Karpas-422 (cell line): ENCODE measurements at regions not wholly inside any gene's neighbourhood (a gene's known extent, or its start where the extent isn't known, plus 50 kb on each side); places are given as distances from the start of the nearest gene placed in this dataset.

Source experiments
- DNase-seq: peaks from one replicate; pipeline ENCODE4 v3.0.0-alpha.2; 2015
- H2AFZ ChIP-seq: fragments of 200-600 bp; sonication (generic); 2 replicates; pipeline ENCODE4 v1.6.1; 2014; ENCODE audit warnings: antibody characterized with exemption, low read length, mixed read lengths
- H3K27ac ChIP-seq: fragments of 200-600 bp; sonication (generic); 2 replicates; pipeline ENCODE4 v1.5.1; 2014; ENCODE audit warnings: mild to moderate bottlenecking, low read length, moderate library complexity
- H3K27me3 ChIP-seq: fragments of 200-600 bp; sonication (generic); 2 replicates; pipeline ENCODE4 v1.6.1; 2014; ENCODE audit warnings: low read length, mixed read lengths
- H3K36me3 ChIP-seq: fragments of 200-600 bp; sonication (generic); 2 replicates; pipeline ENCODE4 v1.6.1; 2014; ENCODE audit warnings: low read length, mixed read lengths; ENCODE audit not compliant: insufficient read depth
- H3K4me1 ChIP-seq: fragments of 200-600 bp; sonication (generic); 2 replicates; pipeline ENCODE4 v1.6.1; 2014; ENCODE audit warnings: mild to moderate bottlenecking, low read length, mixed read lengths
- H3K4me2 ChIP-seq: fragments of 200-600 bp; sonication (generic); 2 replicates; pipeline ENCODE4 v1.6.1; 2014; ENCODE audit warnings: low read length, low read depth, mild to moderate bottlenecking; ENCODE audit not compliant: poor library complexity, severe bottlenecking
- H3K4me3 ChIP-seq: fragments of 200-600 bp; sonication (generic); 2 replicates; pipeline ENCODE4 v1.5.1; 2014; ENCODE audit warnings: mild to moderate bottlenecking, antibody characterized with exemption, low read length, mixed read lengths
- H3K79me2 ChIP-seq: fragments of 200-600 bp; sonication (generic); 2 replicates; pipeline ENCODE4 v1.6.1; 2014; ENCODE audit warnings: mild to moderate bottlenecking, low read length, mixed read lengths
- H3K9ac ChIP-seq: fragments of 200-600 bp; sonication (generic); 2 replicates; pipeline ENCODE4 v1.6.0; 2014; ENCODE audit warnings: low read length
- H3K9me2 ChIP-seq: fragments of 200-600 bp; sonication (generic), shearing (Covaris generic); replicated peaks from 2 replicates; pipeline ENCODE4 v1.6.0; 2014; ENCODE audit warnings: mild to moderate bottlenecking, low read length, moderate library complexity; ENCODE audit not compliant: insufficient read depth
- H3K9me3 ChIP-seq: fragments of 300-700, 200-600 bp; sonication (generic); 2 replicates; pipeline ENCODE4 v1.6.1; 2014; ENCODE audit warnings: low read length, mixed read lengths
- H4K20me1 ChIP-seq: fragments of 200-600 bp; sonication (generic); 2 replicates; pipeline ENCODE4 v1.6.1; 2014; ENCODE audit warnings: mild to moderate bottlenecking, antibody characterized with exemption, low read length, low read depth; ENCODE audit not compliant: insufficient read depth

DNA sequence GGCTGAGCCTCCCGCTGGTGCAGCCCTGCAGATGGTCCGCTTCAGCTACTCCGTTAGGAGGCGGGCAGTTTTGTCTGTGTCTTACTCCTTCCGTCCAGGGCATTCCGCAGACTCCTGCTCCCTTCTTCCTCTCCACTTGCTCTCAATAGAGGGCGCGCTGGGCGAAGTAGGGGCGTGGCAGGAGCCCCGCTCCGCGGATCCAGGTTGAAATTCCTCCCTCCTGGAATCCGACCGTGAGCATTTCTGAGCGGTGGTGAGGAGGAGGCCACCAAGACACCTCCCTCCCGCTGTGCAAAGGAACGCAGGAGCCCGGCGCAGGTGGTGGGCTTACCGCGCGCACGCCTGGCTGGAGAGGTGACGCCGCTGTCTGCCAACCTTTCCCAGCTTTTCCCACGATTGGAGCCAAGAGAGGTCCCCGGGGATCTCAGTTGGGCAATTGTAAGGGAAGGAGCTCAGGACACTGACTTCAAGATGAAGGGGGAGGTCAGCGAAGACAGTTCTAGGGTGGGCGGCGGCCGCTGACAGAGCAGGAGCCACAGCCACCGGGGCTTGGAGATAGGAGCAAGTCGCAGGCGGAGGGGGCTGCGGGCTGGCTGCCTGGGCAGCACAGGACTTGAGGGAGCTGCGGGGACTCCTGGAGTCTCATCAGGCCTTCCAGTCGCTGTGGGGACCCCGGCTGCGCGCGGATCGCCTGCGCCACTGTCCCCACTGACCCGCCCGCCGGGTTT, 1011.3 kb downstream of the XPNPEP1 start:
- Histone ChIP-seq H3K79me2 (no peaks in the 10 kb centered on the region), H4K20me1 (no peaks in the 10 kb centered on the region), H3K27ac (no peak overlapping the region), H3K4me3 (no peak overlapping the region), H3K9me3 (peaks cover 14% of the 10 kb centered on the region), H3K27me3 (no peaks in the 10 kb centered on the region), H3K9me2 (no peaks in the 10 kb centered on the region), H3K4me2 (no peak overlapping the region), H3K36me3 (no peaks in the 10 kb centered on the region), H3K4me1 (no peaks in the 10 kb centered on the region), H2AFZ (no peak overlapping the region), H3K9ac (no peak overlapping the region)
- DNase-seq = no peak

DNA sequence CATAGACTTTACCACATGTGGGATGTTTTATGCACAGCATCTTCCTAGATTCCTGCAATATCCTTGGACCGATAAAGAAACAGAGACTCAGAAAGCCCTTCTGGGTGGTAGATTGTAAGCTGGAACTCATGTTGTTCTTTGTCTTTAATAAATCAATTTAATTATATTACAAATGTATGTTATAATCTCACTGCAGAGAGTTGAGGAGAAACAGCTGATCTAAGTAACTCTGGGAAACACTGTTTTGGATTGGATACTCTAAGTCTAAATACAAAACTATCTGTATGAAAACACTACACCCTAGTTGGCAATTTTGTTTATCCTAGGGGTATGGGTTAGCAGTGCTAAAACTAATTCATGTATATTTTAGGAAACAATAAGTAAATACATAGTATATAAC, 1015.2 kb downstream of the XPNPEP1 start:
- Histone ChIP-seq H3K27ac (no peak overlapping the region), H3K9me2 (no peaks in the 10 kb centered on the region), H4K20me1 (no peaks in the 10 kb centered on the region), H3K4me2 (no peak overlapping the region), H2AFZ (no peak overlapping the region), H3K4me1 (no peaks in the 10 kb centered on the region), H3K4me3 (no peak overlapping the region), H3K9me3 (peaks cover 4% of the 10 kb centered on the region; the same call in 1 of the 2 replicates), H3K9ac (no peak overlapping the region), H3K36me3 (no peaks in the 10 kb centered on the region), H3K27me3 (no peaks in the 10 kb centered on the region), H3K79me2 (no peaks in the 10 kb centered on the region)
- no peak for DNase-seq

GRCh38 chr10:108905821-108906220, 1017.5 kb downstream of the XPNPEP1 start:
- H3K27me3 ChIP-seq = no peaks in the 10 kb centered on the region
- no peaks in the 10 kb centered on the region for H3K9me2 ChIP-seq
- H2AFZ ChIP-seq = no peak overlapping the region
- no peaks in the 10 kb centered on the region for H3K36me3 ChIP-seq
- H3K4me3 ChIP-seq = no peak overlapping the region
- DNase-seq = no peak
- no peaks in the 10 kb centered on the region for H4K20me1 ChIP-seq
- H3K9me3 ChIP-seq = 0 out of 2 replicates have a peak, but pooled peaks cover 4% of the 10 kb centered on the region
- H3K4me2 ChIP-seq = no peak overlapping the region
- H3K4me1 ChIP-seq = no peaks in the 10 kb centered on the region
- no peak overlapping the region for H3K27ac ChIP-seq
- H3K9ac ChIP-seq = no peak overlapping the region
- no peaks in the 10 kb centered on the region for H3K79me2 ChIP-seq

DNA sequence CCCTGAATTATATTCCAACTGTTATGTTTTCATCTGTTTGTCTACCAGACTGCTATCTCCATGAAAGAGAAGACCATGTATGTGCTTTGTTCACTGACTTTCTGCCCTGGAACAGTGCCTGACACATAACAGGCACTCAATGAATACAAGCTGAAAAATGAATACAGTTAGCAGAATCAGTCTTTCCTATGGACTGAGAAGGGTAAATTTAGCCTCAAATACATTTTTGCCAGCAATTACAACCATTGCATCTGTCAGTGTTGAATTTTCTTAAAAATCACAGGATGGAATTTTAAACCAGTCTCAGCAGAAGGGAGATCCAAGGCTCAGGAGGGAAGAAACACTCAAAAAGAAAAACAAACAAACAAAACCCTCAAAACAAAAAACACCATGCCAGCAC, 1018.1 kb downstream of the XPNPEP1 start:
- no peak for DNase-seq
- Histone ChIP-seq H3K9me3 (0 out of 2 replicates have a peak, but pooled peaks cover 4% of the 10 kb centered on the region), H2AFZ (no peak overlapping the region), H3K36me3 (no peaks in the 10 kb centered on the region), H3K4me1 (no peaks in the 10 kb centered on the region), H3K27me3 (no peaks in the 10 kb centered on the region), H4K20me1 (no peaks in the 10 kb centered on the region), H3K9ac (no peak overlapping the region), H3K9me2 (no peaks in the 10 kb centered on the region), H3K4me3 (no peak overlapping the region), H3K27ac (no peak overlapping the region), H3K79me2 (no peaks in the 10 kb centered on the region), H3K4me2 (no peak overlapping the region)

DNA sequence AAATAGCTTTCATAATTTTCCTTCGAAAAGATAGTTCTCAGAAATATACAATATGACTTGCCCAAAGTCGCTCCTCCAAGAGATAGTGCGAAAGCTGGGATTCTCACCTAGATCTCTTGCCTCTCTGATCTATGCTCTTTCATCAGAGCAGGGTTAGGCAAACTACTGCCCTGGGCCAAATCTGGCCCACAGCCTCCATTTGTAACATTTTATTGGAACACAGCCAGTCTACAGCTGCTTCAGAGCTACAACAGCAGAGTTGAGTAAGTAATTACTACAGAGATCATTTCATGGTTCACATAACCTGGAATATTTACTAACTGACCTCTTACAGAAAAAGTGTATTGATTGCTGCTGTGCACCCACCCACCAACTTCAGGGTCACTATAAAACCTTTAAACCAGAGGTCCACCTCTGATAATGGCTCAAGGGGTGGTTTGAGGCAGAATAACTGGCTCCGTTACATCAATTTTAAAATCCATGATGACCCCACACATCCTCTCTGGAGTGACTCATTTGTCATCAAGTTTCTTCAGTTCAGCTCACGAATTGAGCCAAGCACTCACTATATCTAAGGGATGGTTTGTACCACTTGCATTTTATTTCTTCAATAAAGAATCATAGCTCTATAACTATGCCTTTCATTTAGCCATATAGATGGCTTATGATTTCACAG, 1019.0 kb downstream of the XPNPEP1 start:
- H4K20me1 ChIP-seq = no peaks in the 10 kb centered on the region
- H3K9me2 ChIP-seq = no peaks in the 10 kb centered on the region
- H3K4me3 ChIP-seq = no peak overlapping the region
- H3K4me2 ChIP-seq = no peak overlapping the region
- no peaks in the 10 kb centered on the region for H3K79me2 ChIP-seq
- H3K4me1 ChIP-seq = no peaks in the 10 kb centered on the region
- peaks cover 10% of the 10 kb centered on the region; the same call in 1 of the 2 replicates for H3K9me3 ChIP-seq
- no peak overlapping the region for H3K27ac ChIP-seq
- no peaks in the 10 kb centered on the region for H3K27me3 ChIP-seq
- DNase-seq = no peak
- no peak overlapping the region for H3K9ac ChIP-seq
- H2AFZ ChIP-seq = no peak overlapping the region
- H3K36me3 ChIP-seq = no peaks in the 10 kb centered on the region

DNA sequence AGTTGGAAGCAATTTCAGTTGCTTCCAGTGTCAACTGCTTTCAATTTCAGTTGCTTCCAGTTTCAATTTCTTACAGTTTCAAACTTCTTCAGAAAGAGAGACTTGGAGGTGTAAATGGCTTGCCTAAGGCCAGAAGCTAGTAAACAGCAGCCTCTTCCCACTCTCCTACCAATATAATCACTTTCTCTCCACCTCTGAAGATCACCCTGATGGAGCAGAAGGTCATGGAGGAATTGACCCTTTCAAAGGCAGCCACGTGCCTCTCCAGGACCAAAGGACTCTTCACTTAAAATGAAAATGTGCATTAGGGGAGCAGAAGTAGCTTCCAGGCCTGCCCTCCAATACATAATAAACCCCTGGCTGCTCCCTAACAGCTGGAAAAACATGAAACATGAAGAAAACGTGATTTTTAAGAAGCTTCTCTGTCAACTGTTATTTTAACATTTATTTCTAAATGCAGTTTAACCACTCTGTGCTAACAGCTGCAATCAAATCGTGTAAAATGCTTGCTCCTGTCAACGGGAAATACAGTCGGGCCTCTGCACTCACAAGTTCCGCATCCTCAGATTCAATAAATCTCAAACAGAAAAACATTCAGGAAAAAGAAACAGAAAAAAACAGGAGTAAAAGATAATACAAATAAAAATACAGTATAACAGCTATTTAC, 1020.6 kb downstream of the XPNPEP1 start:
- Histone ChIP-seq H4K20me1 (no peaks in the 10 kb centered on the region), H3K79me2 (no peaks in the 10 kb centered on the region), H3K9ac (no peak overlapping the region), H3K9me2 (no peaks in the 10 kb centered on the region), H3K27me3 (no peaks in the 10 kb centered on the region), H3K4me3 (no peak overlapping the region), H3K27ac (no peak overlapping the region), H3K4me2 (no peak overlapping the region), H3K4me1 (no peaks in the 10 kb centered on the region), H3K36me3 (no peaks in the 10 kb centered on the region), H3K9me3 (peaks cover 21% of the 10 kb centered on the region), H2AFZ (no peak overlapping the region)
- no peak for DNase-seq

GRCh38 chr10:108901781-108902618, 1021.3 kb downstream of the XPNPEP1 start:
- no peak overlapping the region for H3K9ac ChIP-seq
- no peaks in the 10 kb centered on the region for H3K4me1 ChIP-seq
- H3K36me3 ChIP-seq = no peaks in the 10 kb centered on the region
- no peak for DNase-seq
- H3K27ac ChIP-seq = no peak overlapping the region
- no peaks in the 10 kb centered on the region for H3K79me2 ChIP-seq
- H2AFZ ChIP-seq = no peak overlapping the region
- no peaks in the 10 kb centered on the region for H3K9me2 ChIP-seq
- H3K4me2 ChIP-seq = no peak overlapping the region
- no peak overlapping the region for H3K4me3 ChIP-seq
- H4K20me1 ChIP-seq = no peaks in the 10 kb centered on the region
- no peaks in the 10 kb centered on the region for H3K27me3 ChIP-seq
- H3K9me3 ChIP-seq = peaks cover 19% of the 10 kb centered on the region

DNA sequence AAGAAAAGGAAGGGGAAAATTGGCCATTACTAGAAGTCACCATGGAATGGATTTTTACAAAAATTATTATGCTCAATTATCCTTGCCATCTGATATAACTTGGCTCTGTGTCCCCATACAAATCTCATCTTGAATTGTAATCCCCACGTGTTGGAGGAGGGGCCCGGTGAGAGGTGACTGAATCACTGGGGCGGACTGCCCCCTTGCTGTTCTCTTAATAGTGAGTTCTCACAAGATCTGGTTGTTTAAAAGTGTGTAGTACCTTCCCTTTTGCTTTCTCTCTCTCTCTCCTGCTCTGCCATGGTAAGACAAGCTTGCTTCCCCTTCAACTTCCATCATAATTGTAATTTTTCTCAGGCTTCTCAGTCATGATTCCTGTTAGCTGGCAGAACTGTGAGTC, 1023.6 kb downstream of the XPNPEP1 start:
- no peak overlapping the region for H3K9ac ChIP-seq
- no peaks in the 10 kb centered on the region for H3K79me2 ChIP-seq
- no peak overlapping the region for H2AFZ ChIP-seq
- peaks cover 17% of the 10 kb centered on the region for H3K9me3 ChIP-seq
- no peak for DNase-seq
- no peaks in the 10 kb centered on the region for H3K4me1 ChIP-seq
- no peaks in the 10 kb centered on the region for H3K27me3 ChIP-seq
- no peaks in the 10 kb centered on the region for H4K20me1 ChIP-seq
- no peak overlapping the region for H3K27ac ChIP-seq
- H3K4me2 ChIP-seq = no peak overlapping the region
- H3K36me3 ChIP-seq = no peaks in the 10 kb centered on the region
- H3K4me3 ChIP-seq = no peak overlapping the region
- H3K9me2 ChIP-seq = no peaks in the 10 kb centered on the region
